HepG2 (cell line): ENCODE measurements at regions not wholly inside any gene's neighbourhood (a gene's known extent, or its start where the extent isn't known, plus 50 kb on each side); places are given as distances from the start of the nearest gene placed in this dataset.
A peak's percentile ranks its signal among the peaks of the same experiment; 100 is the strongest.

Experiments used
- CENPBD1 ChIP-seq: sonication (generic); formaldehyde crosslinking; IDR thresholded peaks from 2 replicates; pipeline ENCODE4 v1.8.0; 2022; ENCODE audit warnings: missing genetic modification reagents, low read depth, mild to moderate bottlenecking, borderline replicate concordance
- ESRRA ChIP-seq: sonication (generic); formaldehyde crosslinking; IDR thresholded peaks from 2 replicates; pipeline ENCODE4 v1.5.1; 2020; ENCODE audit warnings: mild to moderate bottlenecking, low read depth, missing genetic modification reagents
- HOXD1 ChIP-seq: sonication (generic); formaldehyde crosslinking; IDR thresholded peaks from 2 replicates; pipeline ENCODE4 v1.5.0; 2020; ENCODE audit warnings: missing genetic modification reagents
- KLF9 ChIP-seq: IDR thresholded peaks from 2 replicates; pipeline ENCODE4 v1.6.1; 2016; ENCODE audit warnings: low read depth
- MTA3 ChIP-seq: sonication (generic); formaldehyde crosslinking; IDR thresholded peaks from 2 replicates; pipeline ENCODE4 v1.4.0; 2020; ENCODE audit warnings: missing genetic modification reagents
- POGK ChIP-seq: sonication (generic); formaldehyde crosslinking; conservative IDR thresholded peaks from 2 replicates; pipeline ENCODE4 v1.8.0; 2022; ENCODE audit warnings: mild to moderate bottlenecking, moderate library complexity, missing genetic modification reagents
- SP2 ChIP-seq: sonication (generic); formaldehyde crosslinking; IDR thresholded peaks from 2 replicates; pipeline ENCODE4 v1.5.1; 2020; ENCODE audit warnings: mild to moderate bottlenecking, missing genetic modification reagents
- TEF ChIP-seq: sonication (generic); formaldehyde crosslinking; IDR thresholded peaks from 2 replicates; pipeline ENCODE4 v1.5.0; 2020; ENCODE audit warnings: missing genetic modification reagents
- TSC22D2 ChIP-seq: sonication (generic); formaldehyde crosslinking; IDR thresholded peaks from 2 replicates; pipeline ENCODE4 v1.5.1; 2020; ENCODE audit warnings: missing genetic modification reagents, mild to moderate bottlenecking, borderline replicate concordance
- U2AF2 ChIP-seq: fragments of 200-400 bp; formaldehyde crosslinking; IDR thresholded peaks from 2 replicates; pipeline ENCODE4 v1.6.1; 2017; ENCODE audit warnings: low read depth, mild to moderate bottlenecking, low read length
- YY1 ChIP-seq: IDR thresholded peaks from 2 replicates; pipeline ENCODE4 v1.6.1; 2011; ENCODE audit warnings: low read length, low read depth, moderate library complexity, mild to moderate bottlenecking; ENCODE audit not compliant: insufficient read depth, insufficient replicate concordance
- ZBTB7A ChIP-seq: sonication (generic); formaldehyde crosslinking; IDR thresholded peaks from 2 replicates; pipeline ENCODE4 v1.8.0; 2022; ENCODE audit warnings: mild to moderate bottlenecking, missing genetic modification reagents
- ZFP36L2 ChIP-seq: sonication (generic); formaldehyde crosslinking; IDR thresholded peaks from 2 replicates; pipeline ENCODE4 v1.4.0; 2020; ENCODE audit warnings: missing genetic modification reagents
- ZHX2 ChIP-seq, 2 experiments: sonication (generic) in 1 of 2; formaldehyde crosslinking in 1 of 2; IDR thresholded peaks; 2 replicates each; pipeline versions ENCODE4 v1.6.1 to v1.9.0; 2014 to 2022; ENCODE audit warnings: antibody characterized with exemption in 1 of 2, borderline replicate concordance in 1 of 2, inconsistent platforms in 1 of 2, low read depth in 1 of 2, missing genetic modification reagents in 1 of 2
- ZNF431 ChIP-seq: sonication (generic); formaldehyde crosslinking; IDR thresholded peaks from 2 replicates; pipeline ENCODE4 v1.9.0; 2022; ENCODE audit warnings: missing genetic modification reagents, low read depth, mild to moderate bottlenecking, borderline replicate concordance
- ZNF557 ChIP-seq: sonication (generic); formaldehyde crosslinking; IDR thresholded peaks from 2 replicates; pipeline ENCODE4 v1.4.0; 2020; ENCODE audit warnings: missing genetic modification reagents
- ZNF563 ChIP-seq: sonication (generic); formaldehyde crosslinking; IDR thresholded peaks from 2 replicates; pipeline ENCODE4 v1.8.0; 2022; ENCODE audit warnings: mild to moderate bottlenecking, moderate library complexity, missing genetic modification reagents
- ZNF737 ChIP-seq: sonication (generic); formaldehyde crosslinking; IDR thresholded peaks from 2 replicates; pipeline ENCODE4 v1.5.0; 2020; ENCODE audit warnings: missing genetic modification reagents, mild to moderate bottlenecking, borderline replicate concordance
- ZSCAN5A ChIP-seq: sonication (generic); formaldehyde crosslinking; IDR thresholded peaks from 2 replicates; pipeline ENCODE4 v1.8.0; 2022; ENCODE audit warnings: mild to moderate bottlenecking, missing genetic modification reagents, borderline replicate concordance

- TF ChIP-seq YY1 (peak; percentile 31), KLF9 (CRISPR knock-in tag) (no peak), POGK (CRISPR knock-in tag) (0 out of 2 replicates have a peak, but pooled peaks have one; percentile 50), ZNF557 (no peak), ZNF431 (CRISPR knock-in tag) (peak; percentile 75; the same call in 1 of the 2 replicates), ZNF563 (no peak), U2AF2 (no peak), ZHX2 (IDR thresholded peaks at IDR 0.05; ENCODE audit: low read depth) (no peak), ZHX2 (CRISPR knock-in tag; IDR thresholded peaks at IDR 0.05; ENCODE audit: borderline replicate concordance) (no peak), ZNF737 (CRISPR knock-in tag) (peak; percentile 54; the same call in 1 of the 2 replicates), ESRRA (CRISPR knock-in tag) (no peak), ZSCAN5A (CRISPR knock-in tag) (0 out of 2 replicates have a peak, but pooled peaks have one; percentile 41), ZFP36L2 (no peak), CENPBD1 (CRISPR knock-in tag) (no peak), SP2 (no peak), MTA3 (CRISPR knock-in tag) (no peak), ZBTB7A (CRISPR knock-in tag) (peak; percentile 72; the same call in 1 of the 2 replicates), HOXD1 (CRISPR knock-in tag) (no peak), TEF (no peak), TSC22D2 (CRISPR knock-in tag) (no peak)
These were observed 53.4 kb upstream of the DLK1 start (continued) for GRCh38 chr14:100673085-100673806.
